K562 (cell line): ENCODE measurements at regions not wholly inside any gene's neighbourhood (a gene's known extent, or its start where the extent isn't known, plus 50 kb on each side); places are given as distances from the start of the nearest gene placed in this dataset.
A peak's percentile ranks its signal among the peaks of the same experiment; 100 is the strongest.

Experiments used
- ARHGAP35 ChIP-seq: fragments of 450-650 bp; IDR thresholded peaks from 2 replicates; pipeline ENCODE4 v1.6.1; 2018; ENCODE audit not compliant: partially characterized antibody
- DEAF1 ChIP-seq: fragments of 450-650 bp; formaldehyde crosslinking; IDR thresholded peaks from 2 replicates; pipeline ENCODE4 v1.4.0; 2020; ENCODE audit warnings: mild to moderate bottlenecking, moderate library complexity
- ESRRA ChIP-seq: fragments of 450-650 bp; IDR thresholded peaks from 2 replicates; pipeline ENCODE4 v1.6.1; 2014; ENCODE audit warnings: low read depth, mild to moderate bottlenecking, moderate library complexity, borderline replicate concordance
- HDGF ChIP-seq: fragments of 450-650 bp; IDR thresholded peaks from 2 replicates; pipeline ENCODE4 v1.6.1; 2016
- HINFP ChIP-seq: fragments of 450-650 bp; conservative IDR thresholded peaks from 2 replicates; pipeline ENCODE4 v1.6.1; 2016; ENCODE audit warnings: missing genetic modification characterization, low read depth, mild to moderate bottlenecking, control low read depth, missing compliant biosample characterization
- JUNB ChIP-seq: fragments of 450-650 bp; formaldehyde crosslinking; conservative IDR thresholded peaks from 2 replicates; pipeline ENCODE4 v1.4.0; 2020; ENCODE audit warnings: mild to moderate bottlenecking
- MAFF ChIP-seq: IDR thresholded peaks from 2 replicates; pipeline ENCODE4 v1.6.1; 2012; ENCODE audit warnings: low read length, improper control_type of control experiment
- MLX ChIP-seq, 2 experiments: fragments of 450-650 bp in 1 of 2; sonication (generic) in 1 of 2; formaldehyde crosslinking; conservative IDR thresholded peaks; 2 replicates each; pipeline versions ENCODE4 v1.4.0 to v1.8.1; 2020 to 2022; ENCODE audit warnings: mild to moderate bottlenecking in 1 of 2, missing genetic modification reagents in 1 of 2
- NCOA1 ChIP-seq: fragments of 450-650 bp; IDR thresholded peaks from 2 replicates; pipeline ENCODE4 v1.6.1; 2016; ENCODE audit warnings: low read depth
- NEUROD1 ChIP-seq: fragments of 150-350 bp; IDR thresholded peaks from 2 replicates; pipeline ENCODE4 v1.6.1; 2014; ENCODE audit warnings: borderline replicate concordance, low read length, low read depth; ENCODE audit not compliant: partially characterized antibody
- NKRF ChIP-seq: fragments of 450-650 bp; IDR thresholded peaks from 2 replicates; pipeline ENCODE4 v1.6.1; 2016; ENCODE audit warnings: borderline replicate concordance
- OTX1 ChIP-seq: fragments of 450-650 bp; formaldehyde crosslinking; IDR thresholded peaks from 2 replicates; pipeline ENCODE4 v1.4.0; 2022; ENCODE audit warnings: mild to moderate bottlenecking
- RAD21 ChIP-seq, 2 experiments: fragments of 250-450 bp in 1 of 2; fragments of 450-650 bp in 1 of 2; sonication (Bioruptor Pico) in 1 of 2; formaldehyde crosslinking in 1 of 2; IDR thresholded peaks in 1 of 2; conservative IDR thresholded peaks in 1 of 2; 2 replicates each; pipeline versions ENCODE4 v1.4.0 to v1.8.0; 2020 to 2022; ENCODE audit warnings: mild to moderate bottlenecking in 2 of 2, moderate library complexity in 1 of 2
- SIN3B ChIP-seq: fragments of 450-650 bp; IDR thresholded peaks from 2 replicates; pipeline ENCODE4 v1.6.1; 2017; ENCODE audit warnings: low read depth, mild to moderate bottlenecking, moderate library complexity
- THRA ChIP-seq: fragments of 450-650 bp; IDR thresholded peaks from 2 replicates; pipeline ENCODE4 v1.6.1; 2017; ENCODE audit warnings: mild to moderate bottlenecking, moderate library complexity
- THRAP3 ChIP-seq: fragments of 450-650 bp; IDR thresholded peaks from 2 replicates; pipeline ENCODE4 v1.6.1; 2016; ENCODE audit warnings: mild to moderate bottlenecking, inconsistent platforms, borderline replicate concordance
- YBX1 ChIP-seq: fragments of 450-650 bp; IDR thresholded peaks from 2 replicates; pipeline ENCODE4 v1.7.1; 2016; ENCODE audit warnings: mild to moderate bottlenecking
- ZBTB5 ChIP-seq: fragments of 450-650 bp; IDR thresholded peaks from 2 replicates; pipeline ENCODE4 v1.6.1; 2017; ENCODE audit warnings: antibody characterized with exemption
- ZNF212 ChIP-seq: fragments of 450-650 bp; formaldehyde crosslinking; IDR thresholded peaks from 2 replicates; pipeline ENCODE4 v1.4.0; 2020; ENCODE audit warnings: mild to moderate bottlenecking
- ZNF445 ChIP-seq: fragments of 250-450 bp; sonication (Bioruptor Pico); IDR thresholded peaks from 2 replicates; pipeline ENCODE4 v1.4.0; 2020; ENCODE audit warnings: low read depth, mild to moderate bottlenecking, moderate library complexity

GRCh38 chr16:79982862-79983261, 382.3 kb upstream of the MAF start (continued):
- no peak for TF ChIP-seq NKRF
- no peak for TF ChIP-seq NEUROD1
- TF ChIP-seq JUNB (CRISPR knock-in tag): no peak
- no peak for TF ChIP-seq ZNF445
- TF ChIP-seq THRA: no peak
- TF ChIP-seq OTX1 (CRISPR knock-in tag): 0 out of 2 replicates have a peak, but pooled peaks have one; percentile 40
- no peak for TF ChIP-seq SIN3B
- no peak for TF ChIP-seq DEAF1 (CRISPR knock-in tag)
- no peak for TF ChIP-seq THRAP3
- no peak for TF ChIP-seq RAD21 (CRISPR knock-in tag; conservative IDR thresholded peaks at IDR 0.05 in 1 of 2, IDR thresholded peaks at IDR 0.05 in 1 of 2)
- TF ChIP-seq YBX1: 0 out of 2 replicates have a peak, but pooled peaks have one; percentile 60
- TF ChIP-seq ESRRA: no peak
- TF ChIP-seq HINFP (tag): no peak
- TF ChIP-seq HDGF: 0 out of 2 replicates have a peak, but pooled peaks have one; percentile 69
- TF ChIP-seq ZNF212 (CRISPR knock-in tag): no peak
- TF ChIP-seq MLX (CRISPR knock-in tag; conservative IDR thresholded peaks at IDR 0.05): no peak
- no peak for TF ChIP-seq ARHGAP35
- no peak for TF ChIP-seq NCOA1
- TF ChIP-seq MAFF: no peak
- TF ChIP-seq ZBTB5: 0 out of 2 replicates have a peak, but pooled peaks have one; percentile 21
